Thyroid gland (tissue), 4 donors: ENCODE measurements at regions not wholly inside any gene's neighbourhood (a gene's known extent, or its start where the extent isn't known, plus 50 kb on each side); places are given as distances from the start of the nearest gene placed in this dataset.

ENCODE experiments used
- POLR2A ChIP-seq, 2 donors: fragments of 450-650 bp; IDR thresholded peaks; one replicate each; pipeline ENCODE4 v1.6.1; 2017; ENCODE audit warnings: antibody characterized with exemption in 2 of 2, mild to moderate bottlenecking in 2 of 2, moderate library complexity in 1 of 2
- TF ChIP-seq, protein P1 (sequence below), 6 experiments: fragments of 200-600 bp in 3 of 6; fragments of 450-650 bp in 3 of 6; sonication (generic) in 3 of 6; IDR thresholded peaks; one replicate each; pipeline ENCODE4 v1.5.1; 2016 to 2019; ENCODE audit warnings: antibody characterized with exemption in 6 of 6, mild to moderate bottlenecking in 2 of 6, inconsistent platforms in 1 of 6, moderate library complexity in 1 of 6

DNA sequence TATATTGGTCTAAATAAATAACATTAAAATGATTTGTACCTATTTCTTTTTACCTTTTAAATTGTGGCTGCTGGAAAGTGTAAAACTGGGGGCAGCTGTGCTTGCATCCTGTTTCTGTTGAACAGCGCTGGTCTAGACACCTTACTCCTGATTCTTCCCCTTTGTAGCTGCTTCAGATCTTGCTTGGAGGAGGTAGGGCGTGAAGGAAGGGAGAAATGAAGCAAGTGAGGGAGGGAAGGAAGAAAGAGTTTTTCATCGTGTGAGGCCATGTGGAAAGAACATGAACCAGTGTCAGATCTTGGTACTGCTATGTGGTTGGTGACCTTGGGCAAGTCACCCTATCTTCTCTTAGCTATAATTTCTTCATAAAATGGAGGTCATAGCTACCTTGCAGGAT lies 89.0 kb upstream of the SEC11C start:
- TF ChIP-seq, protein P1, sequence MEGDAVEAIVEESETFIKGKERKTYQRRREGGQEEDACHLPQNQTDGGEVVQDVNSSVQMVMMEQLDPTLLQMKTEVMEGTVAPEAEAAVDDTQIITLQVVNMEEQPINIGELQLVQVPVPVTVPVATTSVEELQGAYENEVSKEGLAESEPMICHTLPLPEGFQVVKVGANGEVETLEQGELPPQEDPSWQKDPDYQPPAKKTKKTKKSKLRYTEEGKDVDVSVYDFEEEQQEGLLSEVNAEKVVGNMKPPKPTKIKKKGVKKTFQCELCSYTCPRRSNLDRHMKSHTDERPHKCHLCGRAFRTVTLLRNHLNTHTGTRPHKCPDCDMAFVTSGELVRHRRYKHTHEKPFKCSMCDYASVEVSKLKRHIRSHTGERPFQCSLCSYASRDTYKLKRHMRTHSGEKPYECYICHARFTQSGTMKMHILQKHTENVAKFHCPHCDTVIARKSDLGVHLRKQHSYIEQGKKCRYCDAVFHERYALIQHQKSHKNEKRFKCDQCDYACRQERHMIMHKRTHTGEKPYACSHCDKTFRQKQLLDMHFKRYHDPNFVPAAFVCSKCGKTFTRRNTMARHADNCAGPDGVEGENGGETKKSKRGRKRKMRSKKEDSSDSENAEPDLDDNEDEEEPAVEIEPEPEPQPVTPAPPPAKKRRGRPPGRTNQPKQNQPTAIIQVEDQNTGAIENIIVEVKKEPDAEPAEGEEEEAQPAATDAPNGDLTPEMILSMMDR (IDR thresholded peaks at IDR 0.05) = no peak
- no peak for TF ChIP-seq POLR2A (IDR thresholded peaks at IDR 0.05)
